HG03039 (cell line): ENCODE measurements at regions not wholly inside any gene's neighbourhood (a gene's known extent, or its start where the extent isn't known, plus 50 kb on each side); places are given as distances from the start of the nearest gene placed in this dataset.
"Not testable (repeated sequence)": the region's sequence is repeated elsewhere in the genome, so short reads cannot be mapped to it uniquely, and the experiment has no call there.

Experiments
- ATAC-seq: cut with Tn5 transposase; IDR thresholded peaks from one replicate; pipeline ENCODE4 v1.9.1; 2021; ENCODE audit warnings: mild to moderate bottlenecking, moderate library complexity; ENCODE audit not compliant: unreplicated experiment

GRCh38 chr2:228600265-228600664, 418.8 kb upstream of the SPHKAP start:
- no peak for ATAC-seq

DNA sequence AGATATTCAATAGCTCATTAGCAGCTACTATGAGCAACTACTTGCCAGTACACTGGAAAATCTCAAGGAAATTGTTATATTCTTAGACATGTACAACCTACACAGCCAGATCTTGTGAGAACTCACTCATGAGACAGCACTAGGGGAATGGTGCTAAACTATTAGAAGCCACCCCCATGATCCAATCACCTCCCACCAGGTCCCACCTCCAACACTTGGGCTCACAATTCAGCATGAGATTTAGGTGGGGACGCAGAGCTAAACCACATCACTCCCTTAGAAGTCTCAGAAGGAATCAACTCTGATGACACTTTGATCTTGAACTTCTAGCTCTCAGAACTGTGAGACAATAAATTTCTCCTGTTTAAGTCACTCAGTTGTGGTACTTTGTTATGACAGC, 418.3 kb upstream of the SPHKAP start:
- ATAC-seq = no peak

GRCh38 chr2:228599297-228599696, 417.8 kb upstream of the SPHKAP start:
- no peak for ATAC-seq

DNA sequence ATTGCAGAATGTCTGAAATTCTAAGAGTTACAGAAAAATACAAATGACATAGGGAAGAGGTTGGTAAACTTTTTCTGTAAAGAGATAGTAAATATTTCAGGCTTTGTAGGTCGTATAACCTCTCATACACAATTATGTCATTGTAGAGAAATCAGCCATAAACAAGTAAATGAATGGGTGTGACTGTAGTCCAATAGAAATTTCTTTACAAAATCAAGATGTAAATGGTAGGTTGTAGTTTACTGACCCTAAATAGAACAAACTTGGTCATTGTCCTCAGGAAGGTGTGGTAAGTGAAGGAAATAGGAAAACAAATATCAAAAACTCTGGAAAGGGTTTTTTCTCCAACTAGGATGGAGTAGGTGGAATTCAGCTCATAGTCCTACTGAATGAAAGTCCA, 415.5 kb upstream of the SPHKAP start:
- ATAC-seq = no peak

DNA sequence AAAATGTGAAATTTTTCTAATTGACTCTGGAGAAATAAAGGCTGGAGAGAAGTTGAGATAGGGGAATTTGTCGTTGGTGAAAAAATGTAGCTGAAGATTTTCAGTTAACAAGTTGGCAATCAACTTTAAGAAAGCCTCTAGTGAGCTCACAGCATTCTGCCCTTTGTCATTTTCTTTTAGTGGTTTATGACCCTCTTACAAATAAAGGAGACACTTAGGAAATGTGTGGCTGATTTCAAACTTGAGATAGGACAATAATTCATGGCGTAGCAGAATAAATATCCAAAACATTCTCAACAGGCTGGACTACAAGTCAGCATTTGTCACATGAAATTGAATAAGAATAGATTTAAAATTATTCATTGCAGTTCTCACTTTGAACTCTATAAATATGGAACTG, 412.5 kb upstream of the SPHKAP start:
- ATAC-seq = no peak

DNA sequence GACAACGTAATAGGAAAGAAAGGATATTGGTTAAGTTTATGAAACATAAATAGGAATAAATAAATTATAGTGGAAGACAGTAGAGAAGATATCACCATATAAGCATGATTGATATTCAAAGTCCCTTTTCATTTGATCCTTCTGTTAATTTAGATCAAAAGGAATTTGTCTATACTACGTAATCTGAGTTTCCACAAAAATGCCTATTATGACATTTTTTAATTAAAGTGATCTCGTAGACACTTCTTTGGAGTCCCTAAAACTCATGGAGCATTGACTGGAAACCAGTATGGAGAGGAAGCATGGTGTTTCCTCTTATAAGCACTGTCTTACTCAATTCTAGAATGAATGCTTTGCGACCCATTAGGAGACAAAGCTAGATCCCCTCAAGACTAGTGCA, 411.4 kb upstream of the SPHKAP start:
- no peak for ATAC-seq

GRCh38 chr2:228590681-228591080, 409.2 kb upstream of the SPHKAP start:
- ATAC-seq = peak; percentile 91

- ATAC-seq = no peak
Measured at GRCh38 chr2:228589115-228589514, 407.6 kb upstream of the SPHKAP start.

DNA sequence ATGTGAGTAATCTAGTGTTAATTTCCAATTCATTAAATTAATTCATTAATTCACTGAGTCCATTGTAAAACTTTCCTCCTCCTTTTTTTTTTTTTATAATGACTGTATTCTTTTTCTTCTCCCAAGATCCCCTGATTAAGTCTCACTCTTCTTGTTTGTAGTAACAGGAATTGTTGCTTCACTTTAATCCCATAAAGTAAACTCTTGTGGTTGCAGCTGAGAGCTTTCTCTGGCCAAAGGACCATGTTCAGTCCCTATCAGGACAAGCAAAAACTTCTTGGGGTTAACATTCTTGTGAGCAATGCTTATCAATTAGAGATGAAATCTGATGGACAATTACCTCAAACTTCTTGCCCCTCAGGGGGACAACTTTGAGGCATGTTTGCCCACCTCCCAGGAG, 400.2 kb upstream of the SPHKAP start:
- no peak for ATAC-seq

- ATAC-seq = no peak
Measured at GRCh38 chr2:228575897-228576296, 394.4 kb upstream of the SPHKAP start.

- not testable (repeated sequence) for ATAC-seq
Measured at GRCh38 chr2:228568275-228568674, 386.8 kb upstream of the SPHKAP start.

GRCh38 chr2:228561816-228562215, 380.3 kb upstream of the SPHKAP start:
- no peak for ATAC-seq

GRCh38 chr2:228559774-228560415, 378.4 kb upstream of the SPHKAP start:
- ATAC-seq = no peak

- ATAC-seq = no peak
Measured at GRCh38 chr2:228556717-228557116, 375.2 kb upstream of the SPHKAP start.

DNA sequence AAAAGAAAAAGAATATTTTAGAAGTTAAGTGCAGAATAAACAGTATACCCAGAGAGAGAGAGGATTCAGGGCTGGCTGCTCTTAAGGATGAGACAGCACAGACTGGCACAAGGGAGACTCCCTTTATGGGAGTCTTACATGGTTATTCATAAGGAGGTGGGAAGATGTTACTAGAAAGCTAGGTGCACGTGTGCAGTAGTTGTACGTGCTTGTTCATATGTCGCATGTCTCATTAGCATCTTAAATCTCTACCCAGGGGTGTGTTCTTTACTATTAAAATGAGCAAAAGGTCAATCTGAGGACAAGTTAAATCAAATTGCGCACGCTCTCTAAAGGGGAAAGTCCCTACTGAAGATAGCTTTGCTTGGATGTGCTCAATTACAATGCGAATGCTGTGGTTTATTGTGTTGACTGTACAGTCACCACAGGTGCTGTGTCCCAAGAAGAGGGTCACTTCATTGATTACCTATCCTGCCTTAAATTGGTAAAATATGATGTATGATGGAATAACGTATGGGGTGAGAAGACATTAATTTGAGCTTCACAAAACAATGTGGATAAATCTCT, 368.0 kb upstream of the SPHKAP start:
- no peak for ATAC-seq

DNA sequence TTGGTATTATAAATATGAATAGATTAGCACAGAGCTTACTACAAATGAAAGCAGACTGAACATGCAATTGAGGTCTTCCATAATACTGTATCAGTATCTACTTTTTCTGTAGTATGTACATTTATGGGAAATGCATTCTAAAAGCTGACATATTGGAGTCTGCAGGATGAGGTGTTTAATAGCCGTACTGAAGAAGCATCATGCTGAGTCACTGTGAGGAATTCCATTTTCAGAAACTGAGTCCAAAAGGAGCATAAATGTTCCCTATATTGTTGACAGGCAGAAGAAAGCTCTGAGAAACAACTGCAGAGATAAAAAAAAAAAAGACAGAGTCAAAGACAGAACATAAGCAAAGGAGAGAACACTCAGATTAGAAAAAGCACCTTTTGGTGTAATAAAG, 366.7 kb upstream of the SPHKAP start:
- no peak for ATAC-seq

- ATAC-seq = no peak
Measured at GRCh38 chr2:228545748-228546145, 364.3 kb upstream of the SPHKAP start.

DNA sequence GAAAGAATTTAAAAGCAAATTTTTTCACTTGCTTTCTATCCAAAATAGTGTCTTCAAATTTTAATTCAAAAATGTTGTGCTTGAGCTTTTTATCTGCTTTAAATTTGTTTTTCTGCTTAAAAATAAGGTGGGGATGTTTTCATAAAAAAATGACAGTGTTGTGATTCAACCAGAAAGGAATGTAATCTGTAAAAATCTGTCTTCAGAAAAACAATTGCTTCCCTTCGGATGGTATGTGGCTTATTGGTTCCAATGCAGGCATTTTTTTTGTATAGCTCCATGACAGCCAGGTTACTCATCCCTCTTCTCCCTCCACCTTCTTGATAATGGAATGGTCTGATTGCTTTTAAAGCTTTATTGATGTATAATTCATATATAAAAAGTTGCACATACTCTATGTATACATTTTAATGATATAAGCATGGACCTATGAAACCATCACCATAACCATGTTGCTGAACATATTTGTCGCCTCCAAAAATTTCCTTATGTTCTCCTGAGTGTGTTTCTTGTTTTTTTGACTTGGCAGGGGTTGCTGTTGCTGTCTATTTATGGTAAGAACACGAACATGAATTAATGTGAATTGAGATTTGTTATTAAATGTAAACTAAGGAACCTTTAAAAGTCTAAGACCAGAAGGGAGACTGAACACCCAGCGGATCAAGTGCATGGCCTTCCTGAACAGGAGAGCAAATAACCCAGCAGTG, 363.7 kb upstream of the SPHKAP start:
- ATAC-seq = no peak

GRCh38 chr2:228543117-228543516, 361.6 kb upstream of the SPHKAP start:
- ATAC-seq = no peak

DNA sequence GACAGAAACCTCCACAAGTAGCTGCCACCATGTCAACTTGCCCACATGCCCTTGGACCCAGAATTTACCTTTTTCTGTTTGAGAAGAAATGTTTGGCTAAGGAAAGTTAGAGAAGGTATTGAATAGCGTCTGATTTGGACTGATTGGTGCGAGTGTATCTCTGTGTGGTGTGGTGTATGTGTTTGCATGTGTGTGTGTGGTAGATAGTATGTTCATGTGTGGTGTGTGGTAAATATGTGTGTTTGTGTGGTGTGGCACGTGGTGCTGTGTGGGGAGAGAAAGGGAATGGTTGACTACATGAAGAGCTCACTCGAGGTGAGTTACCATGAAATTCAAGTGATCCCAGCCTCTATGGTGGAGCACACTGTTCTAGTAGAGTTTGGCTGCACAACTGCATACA, 360.8 kb upstream of the SPHKAP start:
- no peak for ATAC-seq

DNA sequence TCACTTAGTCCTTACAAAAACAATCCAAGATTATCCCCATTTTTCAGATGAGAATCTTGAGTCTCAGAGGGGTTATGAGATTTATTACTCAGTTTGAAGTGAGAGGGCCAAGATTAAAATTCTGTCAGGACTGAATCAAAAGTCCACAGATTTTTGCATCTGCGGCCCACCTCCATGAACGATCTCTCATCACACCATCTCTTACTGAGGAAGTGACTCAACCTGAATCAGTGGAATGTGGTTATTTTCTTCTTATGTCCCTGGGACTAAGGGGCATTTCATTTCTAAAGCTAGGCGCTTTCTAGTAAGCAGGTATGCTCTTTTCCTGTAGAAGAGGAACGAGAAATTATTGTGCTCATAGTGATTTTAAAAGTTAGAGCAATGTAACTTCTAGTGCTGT, 360.3 kb upstream of the SPHKAP start:
- ATAC-seq = no peak

- no peak for ATAC-seq
Measured at GRCh38 chr2:228540976-228541375, 359.5 kb upstream of the SPHKAP start.
